Neural cell (in vitro differentiated cells): ENCODE measurements at regions not wholly inside any gene's neighbourhood (a gene's known extent, or its start where the extent isn't known, plus 50 kb on each side); places are given as distances from the start of the nearest gene placed in this dataset.

Source experiments
- H2AFZ ChIP-seq: fragments of 200-600, 300-800 bp; sonication (generic), shearing (Covaris generic); 2 replicates; pipeline ENCODE4 v1.6.0; 2014; ENCODE audit warnings: low read depth, mild to moderate bottlenecking, antibody characterized with exemption, low read length, moderate library complexity
- H3F3A ChIP-seq: fragments of 200-600 bp; shearing (Covaris generic); 2 replicates; pipeline ENCODE4 v1.6.1; 2016; ENCODE audit warnings: mild to moderate bottlenecking, moderate library complexity, mixed read lengths, antibody characterized with exemption, low read length; ENCODE audit not compliant: insufficient read depth, poor library complexity, severe bottlenecking
- H3K27ac ChIP-seq: fragments of 200-600, 300-800 bp; sonication (generic), shearing (Covaris generic); 2 replicates; pipeline ENCODE4 v1.5.1; 2014; ENCODE audit warnings: mild to moderate bottlenecking, low read length, moderate library complexity
- H3K27me3 ChIP-seq: fragments of 300-800, 200-600 bp; sonication (generic), shearing (Covaris generic); 2 replicates; pipeline ENCODE4 v1.6.0; 2014; ENCODE audit warnings: mild to moderate bottlenecking, low read depth, low read length, moderate library complexity; ENCODE audit not compliant: insufficient read depth
- H3K36me3 ChIP-seq: fragments of 300-800, 200-600 bp; sonication (generic), shearing (Covaris generic); 2 replicates; pipeline ENCODE4 v1.5.1; 2014; ENCODE audit warnings: mild to moderate bottlenecking, antibody characterized with exemption, low read length, moderate library complexity; ENCODE audit not compliant: insufficient read depth
- H3K4me2 ChIP-seq: fragments of 300-800, 200-600 bp; sonication (generic), shearing (Covaris generic); 2 replicates; pipeline ENCODE4 v1.6.0; 2014; ENCODE audit warnings: mild to moderate bottlenecking, low read length
- H3K4me3 ChIP-seq: fragments of 300-800, 200-600 bp; sonication (generic), shearing (Covaris generic); 2 replicates; pipeline ENCODE4 v1.5.1; 2014; ENCODE audit warnings: mild to moderate bottlenecking, low read length, moderate library complexity
- H3K79me2 ChIP-seq: fragments of 200-600 bp; shearing (Covaris generic); replicated peaks from 2 replicates; pipeline ENCODE4 v1.6.0; 2014; ENCODE audit warnings: mild to moderate bottlenecking, low read length, moderate library complexity; ENCODE audit not compliant: insufficient read depth
- H3K9ac ChIP-seq: fragments of 300-800, 200-600 bp; sonication (generic), shearing (Covaris generic); 2 replicates; pipeline ENCODE4 v1.6.1; 2016; ENCODE audit warnings: mild to moderate bottlenecking, low read length, mixed read lengths
- H3K9me2 ChIP-seq: fragments of 200-600 bp; shearing (Covaris generic); 2 replicates; pipeline ENCODE4 v1.6.1; 2016; ENCODE audit warnings: mild to moderate bottlenecking, low read length, mixed read lengths; ENCODE audit not compliant: insufficient read depth
- H3K9me3 ChIP-seq: fragments of 200-600, 300-800 bp; sonication (generic), shearing (Covaris generic); 2 replicates; pipeline ENCODE4 v1.6.1; 2016; ENCODE audit warnings: mild to moderate bottlenecking, mixed run types, low read length, moderate library complexity, mixed read lengths
- H4K20me1 ChIP-seq: fragments of 200-600 bp; shearing (Covaris generic); 2 replicates; pipeline ENCODE4 v1.6.1; 2016; ENCODE audit warnings: mild to moderate bottlenecking, mixed run types; ENCODE audit not compliant: insufficient read depth
- CTCF ChIP-seq: fragments of 450-650 bp; IDR thresholded peaks from 2 replicates; pipeline ENCODE4 v1.5.1; 2014; ENCODE audit warnings: antibody characterized with exemption, mild to moderate bottlenecking, moderate library complexity; ENCODE audit not compliant: poor library complexity, severe bottlenecking
- EP300 ChIP-seq: fragments of 450-650 bp; conservative IDR thresholded peaks from 2 replicates; pipeline ENCODE4 v1.6.1; 2014; ENCODE audit warnings: antibody characterized with exemption, mild to moderate bottlenecking, moderate library complexity; ENCODE audit not compliant: poor library complexity, severe bottlenecking
- EZH2 ChIP-seq: fragments of 200-600, 300-800 bp; shearing (Covaris generic), sonication (generic); IDR thresholded peaks from 2 replicates; pipeline ENCODE4 v1.6.1; 2014; ENCODE audit warnings: antibody characterized with exemption, low read length, borderline replicate concordance, mild to moderate bottlenecking; ENCODE audit not compliant: insufficient read depth, poor library complexity, severe bottlenecking
- MXI1 ChIP-seq: fragments of 450-650 bp; conservative IDR thresholded peaks from 2 replicates; pipeline ENCODE4 v1.6.1; 2014; ENCODE audit warnings: antibody characterized with exemption, mild to moderate bottlenecking; ENCODE audit not compliant: poor library complexity, severe bottlenecking
- POLR2AphosphoS5 ChIP-seq: IDR thresholded peaks from 2 replicates; pipeline ENCODE4 v1.6.1; 2012
- RAD21 ChIP-seq: fragments of 450-650 bp; conservative IDR thresholded peaks from 2 replicates; pipeline ENCODE4 v1.6.1; 2014; ENCODE audit warnings: antibody characterized with exemption, mild to moderate bottlenecking, moderate library complexity
- SMC3 ChIP-seq: fragments of 450-650 bp; conservative IDR thresholded peaks from 2 replicates; pipeline ENCODE4 v1.6.1; 2014; ENCODE audit warnings: antibody characterized with exemption, mild to moderate bottlenecking, moderate library complexity; ENCODE audit not compliant: poor library complexity
- TAF1 ChIP-seq: IDR thresholded peaks from 2 replicates; pipeline ENCODE4 v1.6.1; 2012; ENCODE audit warnings: low read depth
- TF ChIP-seq, protein P1 (sequence below): IDR thresholded peaks from 2 replicates; pipeline ENCODE4 v1.6.1; 2012; ENCODE audit warnings: borderline replicate concordance

GRCh38 chr11:93051186-93051585, 81.7 kb downstream of the MTNR1B start:
- Histone ChIP-seq H3K9me3 (no peaks in the 10 kb centered on the region), H3K27me3 (no peaks in the 10 kb centered on the region), H3K9me2 (no peaks in the 10 kb centered on the region), H3K36me3 (no peaks in the 10 kb centered on the region), H3K4me2 (no peak overlapping the region), H3F3A (no peaks in the 10 kb centered on the region), H2AFZ (no peak overlapping the region), H3K79me2 (no peaks in the 10 kb centered on the region), H3K9ac (no peak overlapping the region), H3K4me3 (no peak overlapping the region), H3K27ac (no peak overlapping the region), H4K20me1 (no peaks in the 10 kb centered on the region)
- TF ChIP-seq CTCF (no peak), EZH2 (no peak), POLR2AphosphoS5 (no peak), MXI1 (no peak), RAD21 (no peak), TAF1 (no peak), SMC3 (no peak), EP300 (no peak)
- TF ChIP-seq, protein P1, sequence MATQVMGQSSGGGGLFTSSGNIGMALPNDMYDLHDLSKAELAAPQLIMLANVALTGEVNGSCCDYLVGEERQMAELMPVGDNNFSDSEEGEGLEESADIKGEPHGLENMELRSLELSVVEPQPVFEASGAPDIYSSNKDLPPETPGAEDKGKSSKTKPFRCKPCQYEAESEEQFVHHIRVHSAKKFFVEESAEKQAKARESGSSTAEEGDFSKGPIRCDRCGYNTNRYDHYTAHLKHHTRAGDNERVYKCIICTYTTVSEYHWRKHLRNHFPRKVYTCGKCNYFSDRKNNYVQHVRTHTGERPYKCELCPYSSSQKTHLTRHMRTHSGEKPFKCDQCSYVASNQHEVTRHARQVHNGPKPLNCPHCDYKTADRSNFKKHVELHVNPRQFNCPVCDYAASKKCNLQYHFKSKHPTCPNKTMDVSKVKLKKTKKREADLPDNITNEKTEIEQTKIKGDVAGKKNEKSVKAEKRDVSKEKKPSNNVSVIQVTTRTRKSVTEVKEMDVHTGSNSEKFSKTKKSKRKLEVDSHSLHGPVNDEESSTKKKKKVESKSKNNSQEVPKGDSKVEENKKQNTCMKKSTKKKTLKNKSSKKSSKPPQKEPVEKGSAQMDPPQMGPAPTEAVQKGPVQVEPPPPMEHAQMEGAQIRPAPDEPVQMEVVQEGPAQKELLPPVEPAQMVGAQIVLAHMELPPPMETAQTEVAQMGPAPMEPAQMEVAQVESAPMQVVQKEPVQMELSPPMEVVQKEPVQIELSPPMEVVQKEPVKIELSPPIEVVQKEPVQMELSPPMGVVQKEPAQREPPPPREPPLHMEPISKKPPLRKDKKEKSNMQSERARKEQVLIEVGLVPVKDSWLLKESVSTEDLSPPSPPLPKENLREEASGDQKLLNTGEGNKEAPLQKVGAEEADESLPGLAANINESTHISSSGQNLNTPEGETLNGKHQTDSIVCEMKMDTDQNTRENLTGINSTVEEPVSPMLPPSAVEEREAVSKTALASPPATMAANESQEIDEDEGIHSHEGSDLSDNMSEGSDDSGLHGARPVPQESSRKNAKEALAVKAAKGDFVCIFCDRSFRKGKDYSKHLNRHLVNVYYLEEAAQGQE = no peak

GRCh38 chr11:93053864-93054263, 84.4 kb downstream of the MTNR1B start:
- Histone ChIP-seq H3K9me2 (no peaks in the 10 kb centered on the region), H3K36me3 (no peaks in the 10 kb centered on the region), H3K9ac (no peak overlapping the region), H3K27ac (no peak overlapping the region), H4K20me1 (no peaks in the 10 kb centered on the region), H3K4me2 (no peak overlapping the region), H3K27me3 (no peaks in the 10 kb centered on the region), H3K79me2 (no peaks in the 10 kb centered on the region), H3K4me3 (no peak overlapping the region), H3K9me3 (no peaks in the 10 kb centered on the region), H2AFZ (no peak overlapping the region), H3F3A (no peaks in the 10 kb centered on the region)
- TF ChIP-seq CTCF (no peak), EP300 (no peak), SMC3 (no peak), TAF1 (no peak), MXI1 (no peak), POLR2AphosphoS5 (no peak), EZH2 (no peak), RAD21 (no peak)
- TF ChIP-seq, protein P1 = no peak
